K562 (cell line): ENCODE measurements at regions not wholly inside any gene's neighbourhood (a gene's known extent, or its start where the extent isn't known, plus 50 kb on each side); places are given as distances from the start of the nearest gene placed in this dataset.
A peak's percentile ranks its signal among the peaks of the same experiment; 100 is the strongest.

ENCODE experiments used
- ATF3 ChIP-seq, 2 experiments: fragments of 450-650 bp in 1 of 2; sonication (generic) in 1 of 2; formaldehyde crosslinking in 1 of 2; IDR thresholded peaks in 1 of 2; conservative IDR thresholded peaks in 1 of 2; 2 replicates each; pipeline versions ENCODE4 v1.6.1 to v1.8.1; 2016 to 2023; ENCODE audit warnings: mild to moderate bottlenecking in 2 of 2, moderate library complexity in 2 of 2, inconsistent platforms in 1 of 2, missing genetic modification reagents in 1 of 2
- E2F3 ChIP-seq: fragments of 250-450 bp; sonication (Bioruptor Pico); IDR thresholded peaks from 2 replicates; pipeline ENCODE4 v1.4.0; 2020; ENCODE audit warnings: mild to moderate bottlenecking
- HCFC1 ChIP-seq: IDR thresholded peaks from 2 replicates; pipeline ENCODE4 v1.6.1; 2012; ENCODE audit warnings: low read depth, low read length, improper control_type of control experiment
- HNRNPH1 ChIP-seq: fragments of 200-400 bp; formaldehyde crosslinking; optimal IDR thresholded peaks from 2 replicates; pipeline ENCODE3; 2017; ENCODE audit warnings: low read depth, mild to moderate bottlenecking, low read length, moderate library complexity
- IFI16 ChIP-seq: fragments of 250-450 bp; sonication (Bioruptor Pico); IDR thresholded peaks from 2 replicates; pipeline ENCODE4 v2.1.2; 2022; ENCODE audit warnings: mild to moderate bottlenecking, inconsistent platforms
- MCM3 ChIP-seq: fragments of 450-650 bp; IDR thresholded peaks from 2 replicates; pipeline ENCODE4 v1.6.1; 2016
- MECOM ChIP-seq: fragments of 250-450 bp; sonication (Bioruptor Pico); IDR thresholded peaks from 2 replicates; pipeline ENCODE4 v1.8.0; 2022; ENCODE audit warnings: inconsistent platforms
- MITF ChIP-seq: IDR thresholded peaks from 2 replicates; pipeline ENCODE4 v1.6.1; 2014; ENCODE audit warnings: antibody characterized with exemption
- NFYB ChIP-seq: IDR thresholded peaks from 2 replicates; pipeline ENCODE4 v1.6.1; 2011; ENCODE audit warnings: mild to moderate bottlenecking, moderate library complexity; ENCODE audit not compliant: insufficient read length; ENCODE audit errors: extremely low read depth
- SLC30A9 ChIP-seq: fragments of 250-450 bp; sonication (Bioruptor Pico); IDR thresholded peaks from 2 replicates; pipeline ENCODE4 v1.8.0; 2022; ENCODE audit warnings: mild to moderate bottlenecking, moderate library complexity
- THAP7 ChIP-seq: fragments of 250-450 bp; sonication (Bioruptor Pico); IDR thresholded peaks from 2 replicates; pipeline ENCODE4 v1.5.0; 2021
- VEZF1 ChIP-seq: fragments of 200-800 bp; sonication (Bioruptor generic); IDR thresholded peaks from 2 replicates; pipeline ENCODE4 v1.6.1; 2017; ENCODE audit warnings: missing genetic modification characterization, missing compliant biosample characterization
- YY1 ChIP-seq, 3 experiments: IDR thresholded peaks; 2 replicates each; pipeline ENCODE4 v1.6.1; 2011; ENCODE audit warnings: low read length in 2 of 3, mild to moderate bottlenecking in 2 of 3, moderate library complexity in 2 of 3, borderline replicate concordance in 1 of 3, control low read depth in 1 of 3, low read depth in 1 of 3; ENCODE audit not compliant: insufficient read depth in 3 of 3, insufficient replicate concordance in 2 of 3, control insufficient read depth in 1 of 3, insufficient read length in 1 of 3; ENCODE audit errors: extremely low read depth in 1 of 3
- ZNF592 ChIP-seq: fragments of 450-650 bp; IDR thresholded peaks from 2 replicates; pipeline ENCODE4 v1.6.1; 2017; ENCODE audit warnings: antibody characterized with exemption, mild to moderate bottlenecking

GRCh38 chr3:101146946-101147345 lies 153.7 kb upstream of the ABI3BP start (continued):
- TF ChIP-seq ZNF592: no peak
- no peak for TF ChIP-seq MITF
- no peak for TF ChIP-seq HCFC1
- no peak for TF ChIP-seq THAP7 (CRISPR knock-in tag)
- TF ChIP-seq IFI16 (CRISPR knock-in tag): no peak
- TF ChIP-seq MCM3: no peak
- no peak for TF ChIP-seq NFYB
- TF ChIP-seq ATF3 (IDR thresholded peaks at IDR 0.05): peak; percentile 86
- no peak for TF ChIP-seq ATF3 (CRISPR knock-in tag; conservative IDR thresholded peaks at IDR 0.05)
- no peak for TF ChIP-seq E2F3 (CRISPR knock-in tag)
- no peak for TF ChIP-seq HNRNPH1
- 0 out of 2 replicates have a peak, but pooled peaks have one; percentile 20 for TF ChIP-seq VEZF1 (CRISPR knock-in tag)
- no peak for TF ChIP-seq MECOM (CRISPR knock-in tag)
- no peak for TF ChIP-seq YY1 (IDR thresholded peaks at IDR 0.05; ENCODE audit: borderline replicate concordance in 1 of 3, control insufficient read depth in 1 of 3, extremely low read depth in 1 of 3, insufficient read depth in 3 of 3, insufficient read length in 1 of 3, insufficient replicate concordance in 2 of 3, low read depth in 1 of 3, low read length in 2 of 3)
- TF ChIP-seq SLC30A9: no peak
